ENCODE measurements at regions not wholly inside any gene's neighbourhood (a gene's known extent, or its start where the extent isn't known, plus 50 kb on each side); places are given as distances from the start of the nearest gene placed in this dataset.

- peaks cover 4% of the 10 kb centered on the region; the same call in 1 of the 2 replicates for H3K4me1 ChIP-seq (ENCODE audit: insufficient read depth, low read length)
- H3K36me3 ChIP-seq (ENCODE audit: insufficient read depth, low read length): no peaks in the 10 kb centered on the region
- H3K9ac ChIP-seq (ENCODE audit: low read depth, low read length): no peak overlapping the region
- H3K9me3 ChIP-seq (ENCODE audit: control insufficient read depth, insufficient read depth, low read length): no peaks in the 10 kb centered on the region
Measured at GRCh38 chr15:94586099-94586498, 354.7 kb downstream of the MCTP2 start.

DNA sequence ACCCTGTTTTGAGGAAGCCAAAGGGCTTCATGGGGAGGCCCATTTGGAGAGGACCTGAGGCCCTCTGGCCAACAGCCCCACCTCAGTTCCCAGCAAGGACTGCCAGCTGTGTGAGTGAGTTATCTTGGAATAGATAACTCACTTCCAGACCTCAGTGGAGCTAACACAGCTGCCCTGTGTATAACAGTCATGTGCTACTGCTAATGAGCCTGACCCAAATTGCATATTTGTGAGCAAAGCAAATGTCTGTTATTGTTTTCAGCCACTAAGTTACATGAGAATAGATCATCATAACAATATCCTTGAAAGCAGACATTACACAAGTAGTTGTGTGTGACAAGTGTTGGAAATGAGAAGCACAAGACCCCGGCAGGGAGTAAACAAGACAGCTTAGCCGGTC, 355.8 kb downstream of the MCTP2 start:
- Histone ChIP-seq H3K4me1 (ENCODE audit: insufficient read depth, low read length) (peaks cover 4% of the 10 kb centered on the region; the same call in 1 of the 2 replicates), H3K9me3 (ENCODE audit: control insufficient read depth, insufficient read depth, low read length) (no peaks in the 10 kb centered on the region), H3K9ac (ENCODE audit: low read depth, low read length) (no peak overlapping the region), H3K36me3 (ENCODE audit: insufficient read depth, low read length) (no peaks in the 10 kb centered on the region)

GRCh38 chr15:94588993-94589392, 357.6 kb downstream of the MCTP2 start:
- H3K9me3 ChIP-seq (ENCODE audit: control insufficient read depth, insufficient read depth, low read length): no peaks in the 10 kb centered on the region
- H3K36me3 ChIP-seq (ENCODE audit: insufficient read depth, low read length): no peaks in the 10 kb centered on the region
- peaks cover 4% of the 10 kb centered on the region; the same call in 1 of the 2 replicates for H3K4me1 ChIP-seq (ENCODE audit: insufficient read depth, low read length)
- no peak overlapping the region for H3K9ac ChIP-seq (ENCODE audit: low read depth, low read length)

DNA sequence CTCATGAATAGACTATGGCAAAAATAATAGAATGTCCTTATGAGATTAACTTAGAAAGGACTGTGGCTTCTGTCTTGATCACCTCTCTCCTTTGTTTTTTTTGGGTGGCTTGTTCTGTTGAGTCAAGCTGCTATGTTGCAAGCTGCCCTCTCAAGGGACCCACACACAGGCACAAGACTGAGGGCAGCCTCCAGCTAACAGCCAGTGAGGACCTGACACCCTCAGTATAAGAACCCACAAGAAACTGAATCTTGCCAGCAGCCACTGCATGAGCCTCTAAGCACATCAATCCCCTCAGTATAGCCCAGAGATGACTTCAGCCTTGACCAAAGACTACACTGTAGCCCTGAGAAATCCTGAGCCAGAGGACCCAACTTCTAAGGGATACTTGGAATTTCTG, 361.1 kb downstream of the MCTP2 start:
- Histone ChIP-seq H3K36me3 (ENCODE audit: insufficient read depth, low read length) (no peaks in the 10 kb centered on the region), H3K9me3 (ENCODE audit: control insufficient read depth, insufficient read depth, low read length) (no peaks in the 10 kb centered on the region), H3K4me1 (ENCODE audit: insufficient read depth, low read length) (no peaks in the 10 kb centered on the region), H3K9ac (ENCODE audit: low read depth, low read length) (no peak overlapping the region)

DNA sequence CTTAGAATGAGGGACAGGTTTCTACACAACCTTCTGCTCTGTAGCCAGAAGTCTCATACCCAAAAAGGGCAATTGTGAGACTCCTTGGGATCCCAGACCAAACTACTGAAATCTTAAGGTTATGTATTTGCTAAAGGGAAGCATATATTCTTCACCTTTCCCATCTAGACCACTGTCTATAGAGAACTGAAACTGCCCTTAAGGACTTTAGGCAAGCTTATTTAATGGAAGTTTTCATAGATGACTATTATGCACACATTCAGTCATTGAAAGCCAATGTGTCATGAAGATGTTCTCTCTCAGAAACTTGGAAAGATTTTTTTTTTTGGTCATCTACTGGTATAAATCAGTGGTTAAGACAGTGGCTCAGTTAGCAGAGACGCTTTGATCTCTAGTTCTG, 365.3 kb downstream of the MCTP2 start:
- H3K9me3 ChIP-seq (ENCODE audit: control insufficient read depth, insufficient read depth, low read length): no peaks in the 10 kb centered on the region
- no peak overlapping the region for H3K9ac ChIP-seq (ENCODE audit: low read depth, low read length)

GRCh38 chr15:94600505-94600904, 369.1 kb downstream of the MCTP2 start:
- Histone ChIP-seq H3K36me3 (ENCODE audit: insufficient read depth, low read length) (no peaks in the 10 kb centered on the region), H3K4me1 (ENCODE audit: insufficient read depth, low read length) (no peaks in the 10 kb centered on the region), H3K9ac (ENCODE audit: low read depth, low read length) (no peak overlapping the region), H3K9me3 (ENCODE audit: control insufficient read depth, insufficient read depth, low read length) (no peaks in the 10 kb centered on the region)

More for the DNA sequence above, 365.3 kb downstream of the MCTP2 start:
- Histone ChIP-seq H3K4me1 (ENCODE audit: insufficient read depth, low read length) (no peaks in the 10 kb centered on the region), H3K36me3 (ENCODE audit: insufficient read depth, low read length) (no peaks in the 10 kb centered on the region)

GRCh38 chr15:94602754-94603470, 371.6 kb downstream of the MCTP2 start:
- H3K9ac ChIP-seq (ENCODE audit: low read depth, low read length): no peak overlapping the region
- no peaks in the 10 kb centered on the region for H3K9me3 ChIP-seq (ENCODE audit: control insufficient read depth, insufficient read depth, low read length)
- no peaks in the 10 kb centered on the region for H3K36me3 ChIP-seq (ENCODE audit: insufficient read depth, low read length)
- no peaks in the 10 kb centered on the region for H3K4me1 ChIP-seq (ENCODE audit: insufficient read depth, low read length)

GRCh38 chr15:94606286-94606685, 374.9 kb downstream of the MCTP2 start:
- H3K9me3 ChIP-seq (ENCODE audit: control insufficient read depth, insufficient read depth, low read length): no peaks in the 10 kb centered on the region
- H3K4me1 ChIP-seq (ENCODE audit: insufficient read depth, low read length): no peaks in the 10 kb centered on the region
- H3K9ac ChIP-seq (ENCODE audit: low read depth, low read length): no peak overlapping the region
- no peaks in the 10 kb centered on the region for H3K36me3 ChIP-seq (ENCODE audit: insufficient read depth, low read length)

DNA sequence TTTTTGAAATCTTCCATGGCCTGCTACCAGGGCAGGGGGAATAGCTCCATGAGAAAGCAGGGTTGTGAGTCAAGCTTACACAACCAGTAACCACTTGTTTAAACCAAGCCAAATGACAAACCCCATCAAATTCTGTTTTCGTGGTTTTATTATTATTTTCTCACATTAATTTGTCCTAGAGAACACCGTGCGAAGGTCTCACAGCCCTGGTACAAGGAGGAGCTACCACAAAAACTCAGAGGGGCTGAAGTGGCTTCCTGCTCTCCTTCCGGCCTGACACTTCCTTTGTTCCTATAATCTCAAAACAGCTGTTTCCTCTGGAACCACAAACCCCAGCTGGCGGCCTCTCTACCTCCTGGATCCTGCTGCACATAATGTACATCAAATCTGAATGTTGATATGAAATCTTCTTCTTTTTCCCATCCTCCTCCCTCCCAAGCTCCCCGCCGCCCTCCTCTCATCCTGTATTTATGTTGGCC, 375.9 kb downstream of the MCTP2 start:
- Histone ChIP-seq H3K36me3 (ENCODE audit: insufficient read depth, low read length) (no peaks in the 10 kb centered on the region), H3K4me1 (ENCODE audit: insufficient read depth, low read length) (no peaks in the 10 kb centered on the region), H3K9ac (ENCODE audit: low read depth, low read length) (no peak overlapping the region), H3K9me3 (ENCODE audit: control insufficient read depth, insufficient read depth, low read length) (no peaks in the 10 kb centered on the region)

- no peak overlapping the region for H3K9ac ChIP-seq (ENCODE audit: low read depth, low read length)
- H3K36me3 ChIP-seq (ENCODE audit: insufficient read depth, low read length): no peaks in the 10 kb centered on the region
- no peaks in the 10 kb centered on the region for H3K9me3 ChIP-seq (ENCODE audit: control insufficient read depth, insufficient read depth, low read length)
- H3K4me1 ChIP-seq (ENCODE audit: insufficient read depth, low read length): no peaks in the 10 kb centered on the region
Measured at GRCh38 chr15:94610069-94610468, 378.7 kb downstream of the MCTP2 start.

DNA sequence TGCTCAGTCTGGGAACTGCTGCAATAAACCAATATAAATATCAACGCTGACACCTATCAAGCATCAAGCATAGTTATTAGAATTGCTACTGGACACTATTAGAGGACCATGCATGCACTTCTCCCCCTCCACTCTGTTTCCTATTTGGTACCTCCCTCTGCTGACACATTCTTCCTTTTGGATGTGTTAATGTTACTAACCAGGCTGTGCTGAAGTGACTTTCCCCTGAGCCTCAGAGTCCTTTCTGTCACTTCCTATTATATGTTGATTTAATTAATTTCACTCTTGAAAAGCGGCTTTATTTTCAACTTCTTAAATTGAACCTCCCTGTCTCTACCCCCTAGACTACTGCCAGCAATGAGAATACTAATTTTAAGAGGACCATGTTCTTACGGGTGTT, 379.1 kb downstream of the MCTP2 start:
- Histone ChIP-seq H3K4me1 (ENCODE audit: insufficient read depth, low read length) (no peaks in the 10 kb centered on the region), H3K9ac (ENCODE audit: low read depth, low read length) (no peak overlapping the region), H3K36me3 (ENCODE audit: insufficient read depth, low read length) (no peaks in the 10 kb centered on the region), H3K9me3 (ENCODE audit: control insufficient read depth, insufficient read depth, low read length) (no peaks in the 10 kb centered on the region)

- Histone ChIP-seq H3K9ac (ENCODE audit: low read depth, low read length) (no peak overlapping the region), H3K36me3 (ENCODE audit: insufficient read depth, low read length) (no peaks in the 10 kb centered on the region), H3K9me3 (ENCODE audit: control insufficient read depth, insufficient read depth, low read length) (no peaks in the 10 kb centered on the region), H3K4me1 (ENCODE audit: insufficient read depth, low read length) (no peaks in the 10 kb centered on the region)
Measured at GRCh38 chr15:94611656-94612055, 380.3 kb downstream of the MCTP2 start.

DNA sequence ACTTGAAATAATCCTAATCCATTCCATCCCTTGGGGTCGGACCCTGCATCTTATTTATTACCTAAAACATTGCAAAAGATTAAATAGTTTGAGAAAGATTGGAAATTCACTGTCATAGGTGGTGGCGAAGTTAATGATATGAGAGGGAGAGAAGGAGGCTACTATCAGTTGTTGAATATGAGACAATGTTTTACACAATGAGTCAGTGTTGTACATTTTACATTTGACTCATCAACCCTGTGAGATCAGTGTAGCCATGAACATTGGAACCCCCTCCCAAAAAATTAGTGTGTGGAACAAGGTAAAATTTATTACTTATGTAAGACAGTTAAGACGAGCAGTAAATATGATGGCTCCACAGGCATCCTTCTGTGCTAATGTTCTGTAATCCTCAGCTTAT, 384.3 kb downstream of the MCTP2 start:
- Histone ChIP-seq H3K36me3 (ENCODE audit: insufficient read depth, low read length) (no peaks in the 10 kb centered on the region), H3K9ac (ENCODE audit: low read depth, low read length) (no peak overlapping the region), H3K4me1 (ENCODE audit: insufficient read depth, low read length) (no peaks in the 10 kb centered on the region), H3K9me3 (ENCODE audit: control insufficient read depth, insufficient read depth, low read length) (no peaks in the 10 kb centered on the region)

DNA sequence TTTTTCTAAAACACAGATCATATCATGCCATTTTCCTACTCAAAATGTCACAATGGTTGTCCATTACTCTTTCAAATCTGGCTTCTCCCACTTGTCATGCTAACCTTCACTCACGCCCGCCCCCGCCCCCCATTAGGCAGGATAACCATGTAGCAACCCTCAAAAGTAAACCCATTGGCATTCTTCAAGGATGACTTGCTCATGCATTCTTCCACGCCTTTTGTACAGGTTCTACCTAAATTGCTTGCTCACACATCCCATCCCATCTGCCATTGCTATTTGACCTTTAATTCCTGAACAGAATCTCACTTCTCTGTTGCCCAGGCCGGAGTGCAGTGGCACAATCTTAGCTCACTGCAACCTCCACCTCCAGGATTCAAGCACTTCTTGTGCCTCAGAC, 389.3 kb downstream of the MCTP2 start:
- Histone ChIP-seq H3K9ac (ENCODE audit: low read depth, low read length) (no peak overlapping the region), H3K9me3 (ENCODE audit: control insufficient read depth, insufficient read depth, low read length) (no peaks in the 10 kb centered on the region), H3K4me1 (ENCODE audit: insufficient read depth, low read length) (no peaks in the 10 kb centered on the region), H3K36me3 (ENCODE audit: insufficient read depth, low read length) (no peaks in the 10 kb centered on the region)

- Histone ChIP-seq H3K36me3 (ENCODE audit: insufficient read depth, low read length) (no peaks in the 10 kb centered on the region), H3K4me1 (ENCODE audit: insufficient read depth, low read length) (no peaks in the 10 kb centered on the region)
Measured at GRCh38 chr15:94621736-94622135, 390.4 kb downstream of the MCTP2 start.

More at GRCh38 chr15:94621736-94622135, 390.4 kb downstream of the MCTP2 start:
- no peaks in the 10 kb centered on the region for H3K9me3 ChIP-seq (ENCODE audit: control insufficient read depth, insufficient read depth, low read length)
- no peak overlapping the region for H3K9ac ChIP-seq (ENCODE audit: low read depth, low read length)
